SK-MEL-5 (cell line): ENCODE measurements at regions not wholly inside any gene's neighbourhood (a gene's known extent, or its start where the extent isn't known, plus 50 kb on each side); places are given as distances from the start of the nearest gene placed in this dataset.
"Not testable (repeated sequence)": the region's sequence is repeated elsewhere in the genome, so short reads cannot be mapped to it uniquely, and the experiment has no call there.

Experiments used
- DNase-seq: peaks from one replicate; pipeline ENCODE4 v3.0.0-alpha.2; 2016; ENCODE audit warnings: low read depth, low spot score
- in situ Hi-C: cut with HindIII; loops from 2 replicates; pipeline ENCODE4 v1.10.0; 2016; ENCODE audit warnings: low sequenced_read_pairs, high pct_unique_total_duplicates, low pct_unique_long_range_greater_than_20kb

DNA sequence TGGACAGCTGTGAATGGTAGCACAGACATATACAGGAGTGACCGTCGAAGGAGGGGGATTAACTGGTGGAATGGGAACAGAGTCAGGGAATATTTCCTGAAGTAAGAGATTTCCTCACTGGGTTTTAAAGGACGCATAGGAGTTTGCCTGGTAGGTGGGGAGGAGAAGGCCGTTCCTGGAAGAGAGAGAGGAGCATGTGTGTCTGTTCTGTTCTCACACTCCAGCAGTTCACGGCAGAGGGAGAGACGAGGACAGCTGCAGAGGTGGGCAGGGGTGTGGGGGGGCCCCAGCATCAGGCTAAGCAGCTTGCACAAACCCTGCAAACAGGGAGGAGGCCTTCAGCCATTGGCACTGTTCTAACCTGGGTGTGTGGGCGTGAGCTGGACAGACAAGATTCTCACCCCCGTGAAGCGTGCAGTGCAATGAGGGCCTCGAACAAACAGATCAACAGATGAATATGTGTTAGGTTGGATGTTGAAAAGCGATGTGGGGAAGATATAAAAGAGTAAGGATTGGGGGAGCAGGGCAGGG lies 85.3 kb upstream of the GSE1 start:
- in situ Hi-C loops = no loop called here
- DNase-seq = no peak

DNA sequence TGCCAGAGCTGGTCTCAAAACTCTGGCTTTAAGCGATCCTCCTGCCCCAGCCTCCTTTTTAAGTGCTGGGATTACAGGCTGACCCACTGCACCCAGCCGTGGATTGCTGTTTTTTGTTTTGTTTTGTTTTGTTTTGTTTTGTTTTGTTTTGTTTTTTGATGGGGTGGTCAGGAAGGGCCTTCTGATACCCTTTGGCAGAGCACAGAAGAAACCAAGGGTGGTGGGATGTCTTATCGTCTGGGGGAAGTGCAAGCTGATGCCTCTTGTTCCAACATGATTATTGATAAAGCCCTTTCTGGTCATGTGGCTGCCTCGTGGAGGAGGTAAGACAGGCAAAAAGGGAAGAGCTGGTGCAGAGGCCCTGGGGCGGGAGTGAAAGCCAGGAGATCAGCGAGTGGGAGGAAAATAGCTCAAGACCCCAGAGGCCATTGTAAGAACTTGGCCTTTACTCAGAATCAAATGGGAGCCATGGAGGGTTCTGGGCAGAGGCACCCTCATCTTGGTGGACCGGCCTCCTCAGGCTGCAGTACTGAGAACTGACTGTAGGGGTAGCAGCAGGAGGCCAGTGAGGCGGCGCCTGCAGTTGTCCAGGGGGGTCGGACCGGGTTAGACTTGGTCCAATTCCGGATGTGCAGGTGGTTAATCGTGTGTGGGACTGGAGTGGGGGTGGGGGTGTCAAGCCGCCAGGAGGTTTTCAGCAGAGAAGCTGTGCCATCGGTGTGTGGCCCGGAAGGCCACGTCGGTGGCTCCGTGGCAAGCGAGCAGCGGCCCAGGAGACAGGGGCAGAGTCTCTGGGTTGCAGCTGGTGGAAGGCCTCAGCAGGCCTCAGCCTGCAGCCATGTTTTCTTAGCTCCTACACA lies 84.4 kb upstream of the GSE1 start:
- in situ Hi-C loops = no loop called here
- DNase-seq = peak; percentile 22

DNA sequence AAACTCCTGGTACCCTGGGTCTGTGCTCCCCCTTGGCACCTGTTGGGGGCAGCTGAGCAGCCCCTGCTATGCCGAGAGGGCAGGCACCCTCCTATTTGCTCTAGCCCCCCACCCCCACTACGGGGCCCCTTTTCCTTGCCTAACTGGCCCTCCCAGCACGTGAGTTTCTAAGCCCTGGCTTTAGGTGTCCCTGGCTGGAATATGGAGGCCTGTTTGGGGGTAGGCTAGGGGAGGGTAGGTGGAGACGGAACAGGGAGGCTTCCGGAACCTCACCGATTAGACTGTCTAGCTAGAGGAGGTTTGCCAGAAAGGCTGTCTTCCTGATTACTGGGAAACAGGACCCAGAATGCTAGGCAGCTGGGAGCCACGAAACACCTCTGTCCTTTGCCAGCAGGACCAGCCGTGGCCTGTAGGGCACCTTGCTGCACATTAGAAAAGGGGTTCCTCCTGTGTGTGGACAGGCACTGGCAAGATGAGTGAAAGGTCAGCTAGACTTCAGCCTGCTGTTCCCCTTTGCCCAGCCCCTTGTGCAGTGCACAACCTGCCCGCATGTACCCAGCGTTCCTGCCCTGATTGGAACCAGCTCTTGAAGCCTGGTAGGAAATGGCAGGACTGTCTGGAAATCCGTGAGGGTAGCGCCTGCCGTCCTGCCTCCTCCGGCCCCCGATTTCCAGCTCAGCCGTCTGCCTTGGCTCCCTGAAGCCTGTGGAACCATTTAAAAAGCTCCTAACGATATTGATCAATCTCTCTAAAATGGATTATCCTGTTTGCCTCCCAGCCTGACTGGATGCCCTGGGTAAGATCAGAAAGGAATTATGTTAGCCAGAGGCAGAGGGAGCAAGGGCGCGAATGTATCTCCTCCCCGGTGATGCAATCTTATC lies 83.4 kb upstream of the GSE1 start:
- DNase-seq = no peak
- in situ Hi-C loops = no loop called here

DNA sequence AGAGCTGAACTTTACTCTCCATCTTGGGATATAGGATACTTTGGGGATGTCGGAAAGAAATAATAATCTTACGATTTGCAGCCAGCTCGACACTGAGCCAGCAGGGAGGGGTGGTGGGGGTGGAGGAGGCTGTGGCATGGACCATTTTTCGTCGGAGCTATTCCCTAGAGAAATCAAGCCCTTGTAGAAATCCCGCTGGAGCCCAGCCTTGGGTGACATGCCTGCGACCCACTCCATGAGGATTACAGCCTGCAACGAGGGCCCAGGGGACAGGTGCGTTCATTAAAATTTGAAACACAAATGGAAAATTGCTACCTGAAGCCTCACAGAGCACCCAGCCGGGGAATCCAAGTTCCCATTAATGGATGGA lies 82.8 kb upstream of the GSE1 start:
- in situ Hi-C loops = no loop called here

DNA sequence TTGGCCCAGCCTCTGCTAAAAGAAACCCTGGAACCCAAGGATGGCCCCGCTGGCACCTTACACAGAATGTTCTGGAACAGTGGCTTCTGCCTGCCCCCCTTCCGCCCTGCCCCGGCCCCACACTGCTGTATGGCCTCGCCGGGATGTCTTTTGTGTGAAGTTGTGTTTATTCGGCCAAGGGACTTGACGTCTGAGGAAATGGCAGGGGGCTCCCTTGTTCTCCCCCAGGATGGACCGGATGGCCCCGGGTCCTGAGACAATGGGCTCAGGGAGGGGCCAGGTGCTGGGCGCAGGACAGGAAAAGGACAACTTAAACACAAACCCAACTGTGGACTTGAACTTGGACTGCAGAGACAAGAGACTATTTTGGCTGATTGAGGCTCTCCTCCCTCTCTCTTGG lies 81.6 kb upstream of the GSE1 start:
- in situ Hi-C loops = no loop called here
- DNase-seq = no peak

More for the DNA sequence above, 82.8 kb upstream of the GSE1 start:
- no peak for DNase-seq

DNA sequence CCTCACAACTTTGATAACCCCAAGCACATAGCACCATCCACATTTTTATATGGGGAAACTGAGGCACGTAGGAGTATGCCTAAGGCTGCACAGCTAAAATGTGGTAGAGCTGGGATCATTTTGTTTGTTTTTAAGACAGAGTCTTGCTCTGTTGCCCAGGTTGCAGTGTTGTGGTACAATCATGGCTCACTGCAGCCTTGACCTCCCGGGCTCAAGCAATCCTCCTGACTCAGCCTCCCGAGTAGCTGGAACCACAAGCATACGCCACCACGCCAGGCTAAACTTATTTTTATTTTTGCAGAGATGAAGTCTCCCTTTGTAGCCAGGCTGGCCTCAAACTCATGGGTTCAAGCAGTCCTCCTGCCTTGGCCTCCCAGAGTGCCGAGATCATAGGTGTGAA lies 81.0 kb upstream of the GSE1 start:
- in situ Hi-C loops = no loop called here
- DNase-seq = no peak

DNA sequence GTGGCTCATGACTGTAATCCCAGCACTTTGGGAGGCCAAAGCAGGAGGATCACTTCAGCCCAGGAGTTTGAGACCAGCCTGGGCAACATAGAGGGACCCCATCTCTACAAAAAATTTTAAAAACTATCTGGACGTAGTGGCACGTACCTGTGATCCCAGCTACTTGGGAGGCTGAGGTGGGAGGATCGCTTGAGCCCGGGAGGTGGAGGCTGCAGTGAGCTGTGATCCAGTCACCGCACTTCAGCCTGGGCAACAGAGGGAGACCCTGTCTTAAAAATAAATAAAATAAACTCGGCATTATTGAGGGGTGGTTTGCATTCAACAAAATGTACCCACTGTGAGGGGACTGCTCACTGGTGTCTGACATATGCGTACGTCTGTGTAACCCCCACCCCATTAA lies 79.5 kb upstream of the GSE1 start:
- in situ Hi-C loops = not testable (repeated sequence)

DNA sequence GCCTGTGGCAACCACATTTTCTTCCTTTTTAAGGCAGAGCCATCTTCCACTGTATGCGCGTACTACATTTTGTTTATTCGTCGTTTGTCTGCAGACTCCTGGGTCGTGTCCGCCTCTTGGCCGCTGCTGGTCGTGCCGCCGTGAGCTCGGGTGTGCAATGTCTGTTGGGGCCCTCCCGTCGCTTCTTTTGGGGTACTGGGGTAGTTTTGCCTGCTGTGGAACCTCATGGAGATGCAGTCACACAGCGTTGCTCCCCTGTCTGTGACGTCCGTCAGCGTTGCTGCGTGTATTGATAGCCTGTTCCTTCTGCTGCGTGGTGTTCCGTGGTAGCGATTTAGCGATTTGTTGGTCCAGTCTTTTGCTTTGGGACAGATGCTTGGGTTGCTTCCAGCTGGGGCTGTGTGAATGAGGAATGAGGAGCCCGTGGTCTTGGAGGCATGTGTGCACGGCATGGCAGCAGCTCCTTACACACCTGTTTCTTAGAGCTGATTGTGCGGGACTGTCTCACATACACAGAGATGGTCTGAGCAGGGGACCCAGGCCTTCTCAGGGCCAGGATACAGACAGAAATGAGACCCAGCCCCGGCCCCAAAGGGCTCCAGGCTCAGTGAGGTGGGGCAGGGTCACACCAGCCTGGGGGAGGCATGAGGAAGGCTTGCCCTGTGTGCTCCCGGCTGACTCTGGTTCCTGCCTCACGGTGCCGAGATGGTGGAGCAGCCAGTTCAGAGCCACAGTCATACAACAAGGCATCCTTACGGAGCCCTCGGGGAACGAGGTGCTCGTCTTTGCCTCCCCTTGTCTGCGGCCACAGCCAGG lies 78.4 kb upstream of the GSE1 start:
- no peak for DNase-seq
- in situ Hi-C loops = no loop called here

More for the DNA sequence above, 79.5 kb upstream of the GSE1 start:
- DNase-seq = not testable (repeated sequence)

DNA sequence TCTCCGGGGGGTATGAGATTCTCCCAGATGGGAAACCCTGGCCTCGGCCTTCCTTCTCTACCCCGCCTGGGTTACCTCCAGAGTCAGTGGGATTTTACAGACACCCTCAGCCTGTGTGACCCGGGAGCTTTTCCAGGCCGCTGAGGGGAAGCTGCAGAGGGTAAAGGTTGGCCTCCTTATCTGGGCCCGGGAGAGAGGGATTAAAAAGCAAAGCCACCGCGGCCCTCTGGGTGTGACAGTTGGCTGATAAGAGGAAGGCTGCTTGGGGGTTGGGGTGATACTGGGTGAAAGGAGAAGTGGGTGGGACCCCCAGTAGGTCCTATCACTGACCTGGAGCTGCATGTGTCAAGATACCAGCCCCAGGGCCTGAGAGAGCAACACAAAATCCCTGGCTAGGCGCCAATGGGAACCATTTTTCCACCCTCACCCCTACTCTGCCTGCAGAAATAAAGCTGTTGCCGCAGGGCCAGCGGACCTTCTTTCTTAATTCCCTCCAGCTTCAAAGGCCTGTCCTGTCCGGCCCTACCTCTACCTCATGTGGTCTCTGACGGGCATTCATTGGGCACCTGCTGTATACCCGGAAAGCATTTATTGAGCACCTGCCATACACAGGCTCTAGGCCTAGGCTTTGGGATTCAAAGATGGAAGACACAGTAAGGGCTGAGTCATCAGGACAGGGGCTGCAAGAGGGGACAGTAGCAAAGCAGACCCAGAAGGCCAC lies 77.6 kb upstream of the GSE1 start:
- in situ Hi-C loops = no loop called here
- DNase-seq = no peak

DNA sequence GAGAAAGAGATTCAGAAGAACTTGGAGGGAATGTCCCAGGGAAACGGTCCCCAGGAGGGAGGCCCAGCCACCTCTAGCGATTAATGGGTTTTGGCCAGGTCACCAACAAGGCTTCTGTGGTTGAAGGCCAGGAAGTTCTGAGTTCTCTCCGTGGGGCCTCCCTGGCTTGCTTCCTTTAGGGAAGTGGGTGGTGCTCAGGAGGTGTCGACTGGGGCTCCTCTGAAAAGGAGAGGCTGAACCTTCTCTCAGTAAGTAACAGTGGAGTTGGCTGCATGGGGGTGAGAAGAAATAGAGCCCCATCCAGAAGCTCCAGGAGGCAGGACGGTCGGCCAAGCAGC lies 77.1 kb upstream of the GSE1 start:
- in situ Hi-C loops = no loop called here
- DNase-seq = no peak

DNA sequence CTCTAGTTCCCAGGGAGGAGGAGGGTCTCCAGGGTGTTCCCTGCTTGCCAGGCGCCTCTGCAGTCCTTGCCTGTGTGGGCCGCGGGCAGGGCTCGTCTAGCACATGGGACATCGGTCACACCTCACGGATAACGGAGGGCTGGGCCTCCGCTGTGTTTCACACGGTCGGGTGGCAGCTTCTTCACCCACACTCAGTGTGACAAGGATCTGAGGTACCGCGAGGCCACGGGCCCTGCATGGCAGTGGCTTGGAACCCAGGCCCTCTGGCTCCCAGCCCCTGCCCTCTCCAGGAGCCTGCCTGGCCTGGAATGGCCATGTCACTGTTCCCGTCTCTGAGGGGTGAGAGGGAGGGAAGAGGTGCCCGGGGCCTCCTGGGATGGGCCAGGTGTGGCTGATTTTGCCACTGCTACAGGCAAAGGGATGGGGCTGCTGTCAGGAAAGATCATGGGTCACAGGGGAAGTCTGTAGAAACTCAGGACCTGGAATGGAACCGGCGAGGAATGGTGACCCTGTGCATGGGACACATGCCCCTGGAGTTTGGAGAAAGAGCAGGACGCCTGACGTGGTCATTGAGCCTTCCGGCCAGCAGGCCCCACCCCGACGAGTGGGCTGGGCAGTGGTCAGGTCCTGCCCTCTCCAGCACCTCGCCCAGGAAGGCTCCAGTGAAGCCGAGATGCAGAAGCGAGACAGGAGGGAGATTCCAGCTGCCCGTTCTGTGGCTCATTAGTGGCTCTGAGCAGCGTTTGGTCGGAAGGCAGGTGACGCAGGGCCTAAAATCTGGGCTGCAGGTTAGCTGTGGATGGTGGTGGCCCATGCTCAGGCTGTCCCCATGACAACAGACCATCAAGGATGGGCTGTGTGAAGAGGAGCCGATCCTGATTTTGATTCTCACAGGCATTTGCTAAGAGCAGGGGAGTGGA lies 76.5 kb upstream of the GSE1 start:
- in situ Hi-C loops = no loop called here
- DNase-seq = no peak

DNA sequence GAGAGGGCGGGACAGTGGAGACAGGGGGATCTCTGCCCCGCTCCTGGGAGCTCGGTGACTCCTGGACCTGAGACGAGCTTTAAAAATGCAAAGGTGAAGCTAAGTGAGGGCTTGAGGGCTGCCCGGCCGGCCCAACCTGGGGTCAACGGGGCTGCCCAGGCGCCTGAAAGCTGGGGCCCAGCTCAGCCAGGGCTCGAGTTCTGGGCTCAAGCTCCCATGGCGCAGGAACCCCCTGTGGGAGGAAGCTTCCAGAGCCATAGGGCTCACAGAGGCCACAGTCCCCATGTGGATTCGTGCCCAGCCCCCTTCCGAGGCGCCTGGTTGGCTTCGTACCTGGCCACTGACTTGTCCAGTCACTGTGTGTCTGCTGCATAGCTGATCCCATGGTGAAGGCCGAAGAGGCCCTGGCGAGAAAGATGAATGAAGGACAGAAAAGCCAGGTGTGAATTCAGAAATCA lies 75.8 kb upstream of the GSE1 start:
- in situ Hi-C loops = no loop called here
- no peak for DNase-seq

DNA sequence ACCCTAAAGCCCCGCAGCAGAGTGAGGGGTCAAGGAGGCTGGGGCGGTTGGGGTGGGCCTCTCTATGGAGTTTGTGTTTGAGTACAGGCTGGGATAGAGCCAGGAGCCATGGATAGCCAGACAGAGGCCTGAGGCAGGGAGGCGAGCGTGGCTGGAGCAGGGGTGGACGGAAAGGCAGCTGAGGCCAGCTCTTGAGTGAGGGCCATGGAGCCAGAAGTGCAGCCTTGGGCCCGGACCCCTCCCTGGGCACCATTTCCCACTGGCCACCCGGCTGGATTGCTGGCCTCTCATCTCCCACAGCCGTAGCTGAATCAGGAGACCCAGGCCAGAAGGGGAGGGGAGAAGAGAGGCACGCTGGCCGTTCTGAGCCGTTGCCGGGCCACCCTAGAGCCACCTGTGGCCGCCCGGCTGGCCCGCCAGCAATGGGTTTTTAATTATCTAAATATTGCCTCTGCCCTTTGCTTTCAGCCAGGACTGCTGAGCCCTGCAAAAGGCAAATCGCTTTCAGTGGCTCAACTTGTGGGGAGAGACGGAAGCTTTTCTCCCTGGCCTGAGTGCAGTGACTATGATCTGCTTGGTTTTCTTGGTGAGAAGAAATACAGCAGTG lies 75.2 kb upstream of the GSE1 start:
- DNase-seq = no peak
- in situ Hi-C loops = no loop called here

DNA sequence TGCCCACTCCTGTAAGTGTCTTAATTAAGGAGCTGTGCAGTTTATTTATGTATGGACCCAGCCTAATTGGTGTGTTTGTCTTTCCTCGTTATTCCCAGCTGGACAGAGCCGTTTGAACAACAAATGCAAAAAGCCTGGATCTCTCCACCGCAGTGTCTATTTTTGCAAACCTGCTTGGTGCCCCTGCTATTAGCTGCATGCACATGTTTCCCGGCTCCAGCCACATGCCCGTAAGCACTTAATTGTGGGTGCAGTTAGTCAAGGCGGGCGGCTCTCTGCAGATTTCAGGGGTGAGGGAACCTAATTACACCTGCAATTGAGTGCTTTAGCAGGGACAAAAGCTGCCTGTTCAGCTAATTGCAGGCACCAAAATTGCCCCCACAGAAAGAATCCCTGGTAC lies 74.0 kb upstream of the GSE1 start:
- in situ Hi-C loops = no loop called here
- DNase-seq = no peak

DNA sequence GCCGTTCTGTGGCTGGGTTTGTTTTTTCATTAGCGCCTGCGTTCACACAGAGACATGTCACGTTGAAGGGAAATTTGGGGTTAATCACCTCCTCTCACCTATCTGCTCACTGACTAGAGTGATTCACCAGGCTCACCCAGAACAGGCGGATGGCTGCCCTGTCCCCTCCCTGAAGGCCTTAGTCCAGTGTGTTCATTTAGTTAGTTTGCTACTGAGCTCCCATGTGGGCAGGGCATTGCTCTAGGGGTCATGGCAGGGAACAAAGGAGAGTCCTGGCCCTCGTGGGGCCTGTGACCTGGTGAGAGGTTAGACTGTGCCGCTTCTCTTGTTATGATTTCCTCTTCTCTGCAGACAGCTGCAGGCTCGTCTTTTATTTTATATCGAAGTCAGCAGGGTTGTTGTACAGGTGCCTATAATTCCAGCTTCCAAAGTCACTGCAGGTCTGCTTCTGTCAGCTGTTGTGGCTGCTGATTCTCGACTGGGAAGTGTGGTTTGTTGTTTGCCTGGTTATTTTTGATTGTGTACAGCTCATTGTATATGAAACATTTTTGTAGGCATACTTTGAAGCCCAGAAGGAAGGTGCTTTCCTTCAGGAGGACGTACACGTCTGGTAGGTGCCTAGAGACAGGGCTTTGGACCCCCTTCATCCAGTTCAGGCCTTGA lies 73.4 kb upstream of the GSE1 start:
- in situ Hi-C loops = no loop called here
- DNase-seq = no peak
